GM12865 (cell line): ENCODE measurements at regions not wholly inside any gene's neighbourhood (a gene's known extent, or its start where the extent isn't known, plus 50 kb on each side); places are given as distances from the start of the nearest gene placed in this dataset.

Experiments
- DNase-seq: peaks from one replicate; pipeline ENCODE4 v3.0.0; 2010; ENCODE audit warnings: low read depth
- H3K4me3 ChIP-seq: 2 replicates; pipeline ENCODE4 v1.5.1; 2011; ENCODE audit warnings: mild to moderate bottlenecking, low read depth, low read length, control low read depth
- CTCF ChIP-seq: IDR thresholded peaks from 2 replicates; pipeline ENCODE4 v1.5.1; 2011; ENCODE audit warnings: low read length, control low read depth, low read depth, inconsistent platforms; ENCODE audit not compliant: insufficient read depth; ENCODE audit errors: missing control alignments

DNA sequence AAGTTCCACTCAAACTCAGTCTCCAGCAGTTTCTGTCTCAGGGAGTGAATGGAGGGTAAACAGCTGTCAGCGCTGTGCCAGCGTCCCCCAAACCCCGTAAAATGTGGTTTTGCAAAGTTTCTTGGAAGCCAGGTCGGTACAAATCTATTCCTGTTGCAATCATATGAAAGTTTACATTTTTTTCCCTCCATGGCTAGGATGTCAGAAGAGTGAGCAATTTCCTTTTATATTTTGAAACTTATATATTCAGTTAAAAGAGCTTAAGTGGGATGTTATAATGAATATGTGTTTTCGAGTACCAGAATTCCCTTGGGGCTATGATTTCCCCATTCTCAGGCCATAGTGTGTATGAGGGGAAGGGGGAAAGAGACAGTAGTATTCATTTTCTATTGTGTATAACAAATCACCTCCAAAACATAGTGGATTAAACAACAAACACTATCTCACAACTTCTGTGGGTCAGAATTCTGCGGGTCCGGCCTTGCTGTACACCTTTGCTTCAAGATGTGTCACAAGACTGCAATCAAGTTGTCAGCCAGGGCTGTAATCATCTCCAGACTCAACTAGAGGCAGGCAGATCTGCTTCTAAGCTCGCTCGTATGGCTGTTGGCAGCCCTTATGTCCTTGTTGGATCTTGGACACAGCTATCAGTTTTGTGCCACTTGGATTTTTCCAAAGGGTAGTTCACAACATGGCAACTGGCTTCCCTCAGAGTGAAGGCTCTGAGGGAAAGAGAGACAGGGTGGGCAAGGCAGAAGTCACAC lies 107.4 kb downstream of the SNX18 start:
- no peak for DNase-seq
- no peak for TF ChIP-seq CTCF
- no peak overlapping the region for H3K4me3 ChIP-seq

DNA sequence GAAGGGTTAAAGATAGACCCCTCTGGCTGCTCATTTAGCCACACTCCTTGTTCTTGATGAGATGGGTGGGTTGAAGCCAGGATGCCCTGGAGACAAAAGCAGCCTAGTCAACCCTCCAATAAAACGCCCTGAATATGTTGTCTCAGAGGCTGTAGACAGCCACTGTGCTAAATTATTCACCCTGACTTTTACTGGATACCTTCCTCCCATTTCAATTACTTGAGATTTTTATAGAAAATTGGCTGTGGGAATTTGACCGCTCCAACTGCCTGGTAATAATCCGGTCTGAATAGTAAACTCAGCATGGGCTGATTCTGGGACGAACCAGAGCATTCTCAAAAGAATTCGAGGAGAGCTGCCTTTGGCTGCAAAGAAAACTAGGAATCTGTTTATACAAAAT lies 104.2 kb downstream of the SNX18 start:
- H3K4me3 ChIP-seq, result no peak overlapping the region
- DNase-seq, result no peak
- no peak for TF ChIP-seq CTCF

- DNase-seq, result no peak
- TF ChIP-seq CTCF, result no peak
- no peak overlapping the region for H3K4me3 ChIP-seq
Measured at GRCh38 chr5:54621048-54621447, 103.5 kb downstream of the SNX18 start.

DNA sequence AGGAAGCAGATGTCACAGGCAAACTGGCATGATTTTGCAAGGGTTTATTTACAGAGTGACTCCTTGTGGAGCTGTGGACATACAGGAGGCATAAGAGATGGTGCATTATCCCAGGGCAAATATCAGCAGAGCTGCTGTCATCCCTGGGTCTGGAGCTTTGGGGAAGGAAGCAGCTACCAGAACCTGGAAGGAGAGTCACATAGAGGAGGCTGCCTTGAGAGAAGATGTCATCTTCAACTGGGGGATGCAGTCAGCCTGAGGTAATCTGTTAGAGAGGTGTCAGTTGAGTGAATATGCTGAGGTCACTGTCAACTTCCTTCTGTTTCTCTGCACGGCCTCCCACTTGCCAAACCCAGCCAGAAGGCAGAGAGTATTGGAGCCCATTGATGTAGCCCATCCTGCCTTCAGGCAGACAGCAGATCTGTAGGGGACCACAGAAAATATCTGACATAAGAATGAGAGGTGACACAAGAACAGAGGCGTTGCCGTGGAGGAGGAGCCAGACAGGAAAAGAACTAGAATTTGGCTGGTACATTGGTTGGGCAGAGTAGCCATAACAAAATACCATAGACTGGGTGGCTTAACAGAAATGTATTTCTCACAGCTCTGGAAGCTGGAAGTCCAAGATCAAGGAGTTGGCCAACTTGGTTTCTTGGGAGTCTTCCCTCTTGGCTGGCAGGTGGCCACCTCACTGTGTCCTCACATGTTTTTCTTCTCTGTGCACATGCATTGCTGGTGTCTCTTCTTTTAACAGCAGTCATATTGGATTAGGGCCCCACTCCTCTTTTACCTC lies 102.8 kb downstream of the SNX18 start:
- no peak for DNase-seq
- no peak for TF ChIP-seq CTCF

DNA sequence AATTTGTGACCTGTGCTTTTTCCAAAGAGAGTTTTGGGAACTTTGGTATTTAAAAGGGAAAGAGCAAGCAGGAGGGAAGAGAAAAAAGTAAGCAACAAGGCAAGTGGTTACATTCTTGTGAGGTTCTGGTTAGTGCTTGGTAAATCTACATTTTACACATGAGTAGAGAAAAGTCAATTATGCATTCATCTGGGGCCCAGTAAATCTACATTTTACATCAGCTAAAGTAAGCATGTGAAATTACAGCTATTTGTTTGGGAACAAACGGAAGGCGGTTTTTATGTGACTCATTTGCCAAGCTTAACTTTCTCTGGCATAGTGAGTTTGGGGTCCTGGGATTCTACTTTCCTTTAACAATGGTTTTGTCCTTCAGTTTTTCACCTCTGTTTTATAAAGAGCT lies 102.2 kb downstream of the SNX18 start:
- TF ChIP-seq CTCF, result no peak
- DNase-seq, result no peak
- H3K4me3 ChIP-seq, result no peak overlapping the region

More for the DNA sequence above, 102.8 kb downstream of the SNX18 start:
- H3K4me3 ChIP-seq, result no peak overlapping the region

GRCh38 chr5:54616518-54617220 lies 99.1 kb downstream of the SNX18 start:
- no peak for DNase-seq
- no peak overlapping the region for H3K4me3 ChIP-seq
- no peak for TF ChIP-seq CTCF
